ENCODE measurements at regions not wholly inside any gene's neighbourhood (a gene's known extent, or its start where the extent isn't known, plus 50 kb on each side); places are given as distances from the start of the nearest gene placed in this dataset.

DNA sequence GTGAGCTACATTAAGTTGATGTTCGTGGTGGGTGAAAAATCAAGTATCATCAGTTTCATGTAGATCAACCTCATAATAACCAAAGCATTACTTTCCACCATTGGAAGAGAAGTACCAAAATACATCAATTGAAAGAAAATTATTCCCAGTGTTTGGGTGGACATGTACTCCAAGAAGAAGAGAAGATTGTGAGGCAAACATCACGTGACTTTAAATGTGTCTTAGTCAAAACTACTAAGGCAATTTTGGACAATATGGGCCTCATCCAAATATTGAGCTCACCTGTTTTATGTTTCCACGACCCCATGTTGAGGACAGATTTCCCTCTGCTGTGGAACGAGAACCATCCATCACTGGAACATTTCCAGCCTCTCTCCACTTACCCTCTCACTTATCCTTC is 303.0 kb upstream of the LMCD1 start:
- TF ChIP-seq EZH2 (IDR thresholded peaks at IDR 0.05; ENCODE audit: borderline replicate concordance, low read length) = no peak
- TF ChIP-seq, protein P1, sequence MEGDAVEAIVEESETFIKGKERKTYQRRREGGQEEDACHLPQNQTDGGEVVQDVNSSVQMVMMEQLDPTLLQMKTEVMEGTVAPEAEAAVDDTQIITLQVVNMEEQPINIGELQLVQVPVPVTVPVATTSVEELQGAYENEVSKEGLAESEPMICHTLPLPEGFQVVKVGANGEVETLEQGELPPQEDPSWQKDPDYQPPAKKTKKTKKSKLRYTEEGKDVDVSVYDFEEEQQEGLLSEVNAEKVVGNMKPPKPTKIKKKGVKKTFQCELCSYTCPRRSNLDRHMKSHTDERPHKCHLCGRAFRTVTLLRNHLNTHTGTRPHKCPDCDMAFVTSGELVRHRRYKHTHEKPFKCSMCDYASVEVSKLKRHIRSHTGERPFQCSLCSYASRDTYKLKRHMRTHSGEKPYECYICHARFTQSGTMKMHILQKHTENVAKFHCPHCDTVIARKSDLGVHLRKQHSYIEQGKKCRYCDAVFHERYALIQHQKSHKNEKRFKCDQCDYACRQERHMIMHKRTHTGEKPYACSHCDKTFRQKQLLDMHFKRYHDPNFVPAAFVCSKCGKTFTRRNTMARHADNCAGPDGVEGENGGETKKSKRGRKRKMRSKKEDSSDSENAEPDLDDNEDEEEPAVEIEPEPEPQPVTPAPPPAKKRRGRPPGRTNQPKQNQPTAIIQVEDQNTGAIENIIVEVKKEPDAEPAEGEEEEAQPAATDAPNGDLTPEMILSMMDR (IDR thresholded peaks at IDR 0.05; ENCODE audit: low read length) = no peak
- Histone ChIP-seq H4K20me1 (ENCODE audit: insufficient read depth, low read length) (no peaks in the 10 kb centered on the region), H3K9ac (ENCODE audit: low read length) (no peak overlapping the region), H2AFZ (ENCODE audit: low read length) (no peak overlapping the region), H3K4me2 (ENCODE audit: low read length) (no peak overlapping the region), H3K9me2 (ENCODE audit: low read depth, low read length) (no peaks in the 10 kb centered on the region), H3K4me3 (ENCODE audit: low read depth, low read length, poor library complexity, severe bottlenecking) (no peak overlapping the region), H3K36me3 (ENCODE audit: insufficient read depth, low read length) (no peaks in the 10 kb centered on the region), H3K4me1 (ENCODE audit: insufficient read depth, low read length, severe bottlenecking) (no peaks in the 10 kb centered on the region), H3K27ac (ENCODE audit: low read depth, low read length, poor library complexity, severe bottlenecking) (no peak overlapping the region), H3K79me2 (ENCODE audit: insufficient read depth, low read length) (no peaks in the 10 kb centered on the region), H3F3A (ENCODE audit: insufficient read depth, low read length) (no peaks in the 10 kb centered on the region), H3K27me3 (ENCODE audit: insufficient read depth, low read length) (no peaks in the 10 kb centered on the region), H3K9me3 (ENCODE audit: low read length) (no peaks in the 10 kb centered on the region)

- no peaks in the 10 kb centered on the region for H3K79me2 ChIP-seq (ENCODE audit: insufficient read depth, low read length)
- TF ChIP-seq, protein P1 (IDR thresholded peaks at IDR 0.05; ENCODE audit: low read length) = no peak
- TF ChIP-seq EZH2 (IDR thresholded peaks at IDR 0.05; ENCODE audit: borderline replicate concordance, low read length) = no peak
- no peaks in the 10 kb centered on the region for H3K9me2 ChIP-seq (ENCODE audit: low read depth, low read length)
- no peaks in the 10 kb centered on the region for H3F3A ChIP-seq (ENCODE audit: insufficient read depth, low read length)
- H3K4me2 ChIP-seq (ENCODE audit: low read length) = no peak overlapping the region
- H3K4me3 ChIP-seq (ENCODE audit: low read depth, low read length, poor library complexity, severe bottlenecking) = no peak overlapping the region
- no peaks in the 10 kb centered on the region for H3K4me1 ChIP-seq (ENCODE audit: insufficient read depth, low read length, severe bottlenecking)
- no peaks in the 10 kb centered on the region for H3K27me3 ChIP-seq (ENCODE audit: insufficient read depth, low read length)
- H3K9ac ChIP-seq (ENCODE audit: low read length) = no peak overlapping the region
- no peaks in the 10 kb centered on the region for H3K9me3 ChIP-seq (ENCODE audit: low read length)
- no peaks in the 10 kb centered on the region for H4K20me1 ChIP-seq (ENCODE audit: insufficient read depth, low read length)
- H3K27ac ChIP-seq (ENCODE audit: low read depth, low read length, poor library complexity, severe bottlenecking) = no peak overlapping the region
- H2AFZ ChIP-seq (ENCODE audit: low read length) = no peak overlapping the region
- no peaks in the 10 kb centered on the region for H3K36me3 ChIP-seq (ENCODE audit: insufficient read depth, low read length)
Measured at GRCh38 chr3:8200996-8201395, 300.6 kb upstream of the LMCD1 start.

DNA sequence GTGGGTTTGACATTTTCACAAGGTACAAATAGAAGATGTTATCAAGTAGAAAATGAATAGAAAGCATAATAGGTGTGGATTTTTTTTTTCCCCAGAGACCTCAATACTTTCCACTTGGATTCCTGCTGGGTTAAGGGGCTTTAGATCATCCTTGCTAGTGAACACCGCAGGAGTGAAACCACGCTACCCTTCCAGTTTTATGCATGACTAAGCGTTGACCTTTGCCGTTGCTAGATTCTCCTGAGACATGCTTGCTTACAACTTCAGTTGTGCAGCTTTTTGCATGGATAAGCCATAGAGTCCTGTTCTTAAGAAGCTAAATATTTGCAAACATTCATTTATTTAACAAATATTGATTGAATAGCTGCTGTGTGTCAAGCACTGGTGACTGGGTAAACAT is 299.7 kb upstream of the LMCD1 start:
- no peak overlapping the region for H3K27ac ChIP-seq (ENCODE audit: low read depth, low read length, poor library complexity, severe bottlenecking)
- no peak overlapping the region for H3K4me2 ChIP-seq (ENCODE audit: low read length)
- TF ChIP-seq EZH2 (IDR thresholded peaks at IDR 0.05; ENCODE audit: borderline replicate concordance, low read length) = no peak
- TF ChIP-seq, protein P1 (IDR thresholded peaks at IDR 0.05; ENCODE audit: low read length) = no peak
- H3K36me3 ChIP-seq (ENCODE audit: insufficient read depth, low read length) = no peaks in the 10 kb centered on the region
- H4K20me1 ChIP-seq (ENCODE audit: insufficient read depth, low read length) = no peaks in the 10 kb centered on the region
- H3F3A ChIP-seq (ENCODE audit: insufficient read depth, low read length) = no peaks in the 10 kb centered on the region
- no peak overlapping the region for H3K9ac ChIP-seq (ENCODE audit: low read length)
- H3K4me3 ChIP-seq (ENCODE audit: low read depth, low read length, poor library complexity, severe bottlenecking) = no peak overlapping the region
- H2AFZ ChIP-seq (ENCODE audit: low read length) = no peak overlapping the region
- no peaks in the 10 kb centered on the region for H3K9me2 ChIP-seq (ENCODE audit: low read depth, low read length)
- H3K27me3 ChIP-seq (ENCODE audit: insufficient read depth, low read length) = no peaks in the 10 kb centered on the region
- no peaks in the 10 kb centered on the region for H3K79me2 ChIP-seq (ENCODE audit: insufficient read depth, low read length)
- no peaks in the 10 kb centered on the region for H3K9me3 ChIP-seq (ENCODE audit: low read length)
- no peaks in the 10 kb centered on the region for H3K4me1 ChIP-seq (ENCODE audit: insufficient read depth, low read length, severe bottlenecking)

Data from OCI-LY1 (cell line).